ENCODE measurements at regions not wholly inside any gene's neighbourhood (a gene's known extent, or its start where the extent isn't known, plus 50 kb on each side); places are given as distances from the start of the nearest gene placed in this dataset.

- no peak for TF ChIP-seq CTCF (conservative IDR thresholded peaks at IDR 0.05)
- TF ChIP-seq ZFX (IDR thresholded peaks at IDR 0.05): no peak
Measured at GRCh38 chr5:8663374-8663773, 794.4 kb downstream of the MTRR start.

Measured in C4-2B (cell line).